ENCODE measurements at regions not wholly inside any gene's neighbourhood (a gene's known extent, or its start where the extent isn't known, plus 50 kb on each side); places are given as distances from the start of the nearest gene placed in this dataset.
A peak's percentile ranks its signal among the peaks of the same experiment; 100 is the strongest.

GRCh38 chr20:12394786-12395185 is 477.1 kb downstream of the BTBD3 start:
- TF ChIP-seq CTCF (conservative IDR thresholded peaks at IDR 0.05 in 1 of 2, IDR thresholded peaks at IDR 0.05 in 1 of 2; ENCODE audit: extremely low read depth in 1 of 2, insufficient read depth in 1 of 2, low read depth in 1 of 2, low read length in 2 of 2) (peak; percentile 9 to 47), EZH2 (IDR thresholded peaks at IDR 0.05; ENCODE audit: borderline replicate concordance, low read length) (no peak)
